ENCODE measurements at regions not wholly inside any gene's neighbourhood (a gene's known extent, or its start where the extent isn't known, plus 50 kb on each side); places are given as distances from the start of the nearest gene placed in this dataset.

GRCh38 chr2:5885451-5886173, 193.4 kb downstream of the SOX11 start:
- Histone ChIP-seq H3K9me3 (no peaks in the 10 kb centered on the region), H3K27me3 (no peaks in the 10 kb centered on the region), H3K4me3 (no peak overlapping the region), H3K36me3 (no peaks in the 10 kb centered on the region), H3K4me1 (no peaks in the 10 kb centered on the region), H3K27ac (no peak overlapping the region)
- TF ChIP-seq POLR2A (IDR thresholded peaks at IDR 0.05) (no peak), CTCF (IDR thresholded peaks at IDR 0.05 in 4 of 5, conservative IDR thresholded peaks at IDR 0.05 in 1 of 5) (no peak)
- intact Hi-C loops (cut with DNase I; ENCODE audit: low total_unique reads) = loop anchor here (1.0 kb wide), 1 partner anchor 17 kb away; no protein-coding TSS in a partner anchor
- DNase-seq = no peak
- in situ Hi-C loops (cut with MboI; ENCODE audit: low sequenced_read_pairs in 4 of 4) = no loop called here
- ATAC-seq = no peak

- in situ Hi-C loops (cut with MboI; ENCODE audit: low sequenced_read_pairs in 4 of 4) = no loop called here
- Histone ChIP-seq H3K27ac (no peak overlapping the region), H3K4me1 (no peaks in the 10 kb centered on the region), H3K9me3 (no peaks in the 10 kb centered on the region), H3K4me3 (no peak overlapping the region), H3K27me3 (no peaks in the 10 kb centered on the region), H3K36me3 (no peaks in the 10 kb centered on the region)
- ATAC-seq = no peak
- TF ChIP-seq CTCF (IDR thresholded peaks at IDR 0.05 in 4 of 5, conservative IDR thresholded peaks at IDR 0.05 in 1 of 5) (no peak), POLR2A (IDR thresholded peaks at IDR 0.05) (no peak)
- intact Hi-C loops (cut with DNase I; ENCODE audit: low total_unique reads) = loop anchor here (1.0 kb wide), 1 partner anchor 18 kb away; no protein-coding TSS in a partner anchor
- no peak for DNase-seq
These were observed 194.3 kb downstream of the SOX11 start for GRCh38 chr2:5886462-5886861.

- TF ChIP-seq POLR2A (IDR thresholded peaks at IDR 0.05) = no peak
- TF ChIP-seq CTCF (IDR thresholded peaks at IDR 0.05 in 4 of 5, conservative IDR thresholded peaks at IDR 0.05 in 1 of 5) = no peak
- no peak for DNase-seq
- Histone ChIP-seq H3K27me3 (no peaks in the 10 kb centered on the region), H3K4me1 (no peaks in the 10 kb centered on the region), H3K36me3 (no peaks in the 10 kb centered on the region), H3K4me3 (no peak overlapping the region), H3K27ac (no peak overlapping the region), H3K9me3 (no peaks in the 10 kb centered on the region)
- in situ Hi-C loops (cut with MboI; ENCODE audit: low sequenced_read_pairs in 4 of 4) (no loop called here), intact Hi-C loops (cut with DNase I; ENCODE audit: low total_unique reads) (no loop called here)
- ATAC-seq = no peak
These were observed 195.9 kb downstream of the SOX11 start for GRCh38 chr2:5888126-5888525.

GRCh38 chr2:5889519-5889918, 197.3 kb downstream of the SOX11 start:
- DNase-seq (no peak), ATAC-seq (no peak)
- H3K9me3 ChIP-seq = no peaks in the 10 kb centered on the region
- TF ChIP-seq POLR2A (IDR thresholded peaks at IDR 0.05) = no peak
- TF ChIP-seq CTCF (IDR thresholded peaks at IDR 0.05 in 4 of 5, conservative IDR thresholded peaks at IDR 0.05 in 1 of 5) = no peak
- H3K27ac ChIP-seq = no peak overlapping the region
- H3K4me1 ChIP-seq = no peaks in the 10 kb centered on the region
- no peaks in the 10 kb centered on the region for H3K27me3 ChIP-seq
- intact Hi-C loops (cut with DNase I; ENCODE audit: low total_unique reads) = no loop called here
- no peak overlapping the region for H3K4me3 ChIP-seq
- in situ Hi-C loops (cut with MboI; ENCODE audit: low sequenced_read_pairs in 4 of 4) = no loop called here
- no peaks in the 10 kb centered on the region for H3K36me3 ChIP-seq

GRCh38 chr2:5894355-5894754, 202.2 kb downstream of the SOX11 start:
- no peaks in the 10 kb centered on the region for H3K4me1 ChIP-seq
- no peak overlapping the region for H3K27ac ChIP-seq
- no peaks in the 10 kb centered on the region for H3K9me3 ChIP-seq
- no peak overlapping the region for H3K4me3 ChIP-seq
- intact Hi-C loops (cut with DNase I; ENCODE audit: low total_unique reads) (no loop called here), in situ Hi-C loops (cut with MboI; ENCODE audit: low sequenced_read_pairs in 4 of 4) (no loop called here)
- ATAC-seq (no peak), DNase-seq (no peak)
- H3K36me3 ChIP-seq = no peaks in the 10 kb centered on the region
- no peaks in the 10 kb centered on the region for H3K27me3 ChIP-seq
- no peak for TF ChIP-seq POLR2A (IDR thresholded peaks at IDR 0.05)

Data from gastrocnemius medialis (tissue), 4 donors.